HG02588 (cell line): ENCODE measurements at regions not wholly inside any gene's neighbourhood (a gene's known extent, or its start where the extent isn't known, plus 50 kb on each side); places are given as distances from the start of the nearest gene placed in this dataset.

ENCODE experiments used
- ATAC-seq: cut with Tn5 transposase; IDR thresholded peaks from one replicate; pipeline ENCODE4 v1.9.1; 2021; ENCODE audit warnings: mild to moderate bottlenecking, moderate library complexity; ENCODE audit not compliant: unreplicated experiment

GRCh38 chrY:13149148-13149547 is 244.5 kb downstream of the DDX3Y start:
- ATAC-seq, result no peak

DNA sequence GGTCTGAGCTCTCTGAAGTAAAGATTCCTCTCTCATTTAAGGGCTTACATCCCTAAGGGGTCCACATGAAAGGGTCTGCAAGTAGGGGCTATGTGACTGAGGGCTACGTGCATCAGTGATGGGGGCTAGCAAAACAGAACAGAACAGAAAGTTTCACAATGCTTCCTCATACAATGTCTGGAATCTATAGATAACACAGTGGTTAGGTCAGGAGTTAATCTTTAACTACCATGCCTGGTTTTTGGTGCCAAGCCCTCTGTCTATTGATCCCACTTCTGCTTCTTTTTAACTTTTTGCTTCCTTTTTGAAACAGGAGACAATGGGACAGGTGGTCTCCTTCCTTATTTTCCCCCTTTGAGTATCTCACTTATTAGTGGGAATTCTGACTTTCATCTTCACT is 263.0 kb downstream of the DDX3Y start:
- ATAC-seq, result peak; percentile 47

- no peak for ATAC-seq
Measured at GRCh38 chrY:13168257-13168656, 263.6 kb downstream of the DDX3Y start.
